SU-DHL-6 (cell line): ENCODE measurements at regions not wholly inside any gene's neighbourhood (a gene's known extent, or its start where the extent isn't known, plus 50 kb on each side); places are given as distances from the start of the nearest gene placed in this dataset.
"Not testable (repeated sequence)": the region's sequence is repeated elsewhere in the genome, so short reads cannot be mapped to it uniquely, and the experiment has no call there.

Experiments used
- H2AFZ ChIP-seq: fragments of 200-600 bp; sonication (generic); 2 replicates; pipeline ENCODE4 v1.6.1; 2014; ENCODE audit warnings: low read depth, mild to moderate bottlenecking, moderate library complexity, mixed read lengths, antibody characterized with exemption, low read length; ENCODE audit not compliant: severe bottlenecking
- H3F3A ChIP-seq: fragments of 200-600 bp; shearing (Covaris generic); 2 replicates; pipeline ENCODE4 v1.6.0; 2016; ENCODE audit warnings: antibody characterized with exemption, mild to moderate bottlenecking; ENCODE audit not compliant: insufficient read depth
- H3K27ac ChIP-seq: fragments of 200-600 bp; sonication (generic); 2 replicates; pipeline ENCODE4 v1.5.1; 2016; ENCODE audit warnings: low read depth, mild to moderate bottlenecking, low read length, moderate library complexity, mixed read lengths
- H3K27me3 ChIP-seq: fragments of 200-600 bp; sonication (generic), shearing (Covaris generic); 2 replicates; pipeline ENCODE4 v1.6.0; 2014; ENCODE audit warnings: mild to moderate bottlenecking, low read length
- H3K36me3 ChIP-seq: fragments of 200-600 bp; sonication (generic); 2 replicates; pipeline ENCODE4 v1.6.1; 2014; ENCODE audit warnings: mild to moderate bottlenecking, low read length, mixed read lengths
- H3K4me2 ChIP-seq: fragments of 300-600, 200-600 bp; shearing (Covaris generic), sonication (generic); 2 replicates; pipeline ENCODE4 v1.6.0; 2014; ENCODE audit warnings: low read length, low read depth, mild to moderate bottlenecking; ENCODE audit not compliant: poor library complexity, severe bottlenecking
- H3K4me3 ChIP-seq: fragments of 200-600 bp; sonication (generic); 2 replicates; pipeline ENCODE4 v1.5.1; 2014; ENCODE audit warnings: antibody characterized with exemption, low read length, mild to moderate bottlenecking, mixed read lengths; ENCODE audit not compliant: insufficient read depth, poor library complexity, severe bottlenecking
- H3K79me2 ChIP-seq: fragments of 200-600 bp; sonication (generic); 2 replicates; pipeline ENCODE4 v1.6.1; 2014; ENCODE audit warnings: mild to moderate bottlenecking, low read length, moderate library complexity; ENCODE audit not compliant: insufficient read depth
- H3K9ac ChIP-seq: fragments of 200-600 bp; sonication (generic); 2 replicates; pipeline ENCODE4 v1.7.0; 2014; ENCODE audit warnings: mild to moderate bottlenecking, low read length
- H3K9me2 ChIP-seq: fragments of 200-600 bp; sonication (generic); replicated peaks from 2 replicates; pipeline ENCODE4 v1.6.1; 2014; ENCODE audit warnings: low read length; ENCODE audit not compliant: insufficient read depth
- H3K9me3 ChIP-seq: fragments of 200-600 bp; sonication (generic); 2 replicates; pipeline ENCODE4 v1.6.1; 2014; ENCODE audit warnings: low read length, mixed read lengths; ENCODE audit not compliant: insufficient read depth
- H4K20me1 ChIP-seq: fragments of 200-600 bp; sonication (generic); 2 replicates; pipeline ENCODE4 v1.6.1; 2014; ENCODE audit warnings: low read depth, mild to moderate bottlenecking, antibody characterized with exemption, low read length, moderate library complexity, mixed read lengths

DNA sequence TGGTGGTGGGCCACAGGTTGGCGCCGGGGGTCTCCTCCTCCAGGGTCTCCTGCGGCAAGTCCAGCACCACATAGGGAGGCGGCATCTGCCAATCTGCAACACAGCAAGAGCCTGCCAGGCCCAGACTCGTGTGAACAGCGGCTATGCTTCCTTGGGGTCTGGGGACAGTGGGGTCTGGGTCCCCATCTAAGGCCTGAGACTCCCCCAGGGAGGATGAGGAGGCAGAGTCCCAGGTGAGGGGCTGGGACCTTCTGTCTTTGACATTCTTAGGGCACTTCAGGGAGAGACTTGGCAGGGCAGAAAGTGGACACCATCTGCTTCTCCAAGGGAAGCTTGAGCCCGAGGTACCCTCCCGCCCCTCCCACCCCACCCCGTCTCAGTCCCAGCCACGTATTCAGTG, 178.1 kb downstream of the TMEM121 start:
- H3F3A ChIP-seq: peaks cover 13% of the 10 kb centered on the region
- not testable (repeated sequence) for H3K9me3 ChIP-seq

GRCh38 chr14:105705512-105705861, 179.1 kb downstream of the TMEM121 start:
- H3K4me2 ChIP-seq: peak overlapping the region; percentile 47
- not testable (repeated sequence) for H3K79me2 ChIP-seq, H3K36me3 ChIP-seq, H3K9me2 ChIP-seq, H3K9me3 ChIP-seq, H4K20me1 ChIP-seq, H3K27me3 ChIP-seq, H2AFZ ChIP-seq, H3K4me3 ChIP-seq
- H3K27ac ChIP-seq: peak overlapping the region; percentile 96
- peaks cover 12% of the 10 kb centered on the region for H3F3A ChIP-seq
- H3K9ac ChIP-seq: peak overlapping the region; percentile 76

More for the DNA sequence above, 178.1 kb downstream of the TMEM121 start:
- H3K27me3 ChIP-seq, H2AFZ ChIP-seq, H3K79me2 ChIP-seq, H3K36me3 ChIP-seq, H4K20me1 ChIP-seq, H3K9ac ChIP-seq, H3K4me2 ChIP-seq, H3K4me3 ChIP-seq, H3K9me2 ChIP-seq: not testable (repeated sequence)
- peak overlapping the region; percentile 100; the same call in 1 of the 2 replicates for H3K27ac ChIP-seq

GRCh38 chr14:105705862-105706700, 179.7 kb downstream of the TMEM121 start:
- not testable (repeated sequence) for H3F3A ChIP-seq, H3K9me3 ChIP-seq, H2AFZ ChIP-seq, H3K9me2 ChIP-seq, H3K79me2 ChIP-seq, H3K36me3 ChIP-seq, H4K20me1 ChIP-seq, H3K27me3 ChIP-seq, H3K4me3 ChIP-seq
- Histone ChIP-seq H3K4me2 (peak overlapping the region; percentile 47), H3K9ac (peak overlapping the region; percentile 76), H3K27ac (peak overlapping the region; percentile 96)

DNA sequence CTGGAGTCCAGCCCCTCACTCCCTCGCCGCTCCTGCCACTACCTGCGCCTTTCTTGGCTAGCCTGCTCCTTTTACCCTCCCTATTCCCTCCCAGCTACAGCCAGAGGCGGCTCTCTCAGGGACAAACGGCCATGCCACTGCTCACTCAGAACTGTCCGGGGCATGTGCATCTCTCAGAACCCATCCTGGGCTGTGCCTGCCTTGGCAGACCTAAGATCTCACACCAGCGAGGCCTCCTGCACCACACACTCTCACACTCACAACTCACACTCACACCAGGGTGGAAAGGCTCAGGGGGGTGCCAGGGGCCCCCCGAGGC, 180.3 kb downstream of the TMEM121 start:
- H3K36me3 ChIP-seq, H3K4me3 ChIP-seq, H3F3A ChIP-seq, H4K20me1 ChIP-seq, H3K9me2 ChIP-seq, H3K27me3 ChIP-seq, H3K4me2 ChIP-seq, H3K9me3 ChIP-seq, H2AFZ ChIP-seq, H3K79me2 ChIP-seq: not testable (repeated sequence)
- Histone ChIP-seq H3K9ac (peak overlapping the region; percentile 76), H3K27ac (peak overlapping the region; percentile 96)

DNA sequence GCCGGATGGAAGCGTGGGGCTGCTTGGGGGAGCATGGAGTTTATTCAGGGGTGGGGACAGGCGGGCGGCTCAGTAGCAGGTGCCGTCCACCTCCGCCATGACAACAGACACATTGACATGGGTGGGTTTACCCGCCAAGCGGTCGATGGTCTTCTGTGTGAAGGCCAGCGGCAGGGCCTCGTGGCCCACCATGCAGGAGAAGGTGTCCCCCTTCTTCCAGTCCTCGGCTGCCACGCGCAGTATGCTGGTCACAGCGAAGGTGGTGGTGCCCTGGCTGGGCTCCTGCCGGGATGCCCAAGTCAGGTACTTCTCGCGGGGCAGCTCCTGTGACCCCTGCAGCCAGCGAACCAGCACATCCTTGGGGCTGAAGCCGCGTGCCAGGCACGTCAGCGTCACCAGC, 180.7 kb downstream of the TMEM121 start:
- H3F3A ChIP-seq, H3K9me3 ChIP-seq: not testable (repeated sequence)

DNA sequence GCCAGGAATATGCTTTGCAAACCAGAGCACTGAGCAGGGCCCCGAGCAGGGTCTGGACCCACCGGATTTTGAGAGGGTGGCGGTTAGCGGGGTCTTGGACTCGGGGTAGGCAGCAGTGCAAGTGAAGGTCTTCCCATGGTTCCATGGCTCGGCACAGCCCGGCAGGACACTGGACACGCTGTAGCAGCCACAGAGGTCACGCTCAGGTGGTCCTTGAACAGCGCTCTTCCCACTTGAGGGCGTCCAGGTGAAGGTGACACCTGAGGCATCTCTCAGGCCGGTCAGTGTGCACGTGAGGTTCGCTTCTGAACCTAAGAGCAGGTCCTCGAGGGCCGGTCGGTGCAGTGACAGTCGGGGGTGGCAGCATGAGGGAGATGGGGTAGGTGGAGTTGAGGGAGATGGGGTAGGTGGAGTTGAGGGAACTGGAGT, 181.4 kb downstream of the TMEM121 start:
- H3F3A ChIP-seq, H3K27ac ChIP-seq, H3K9me3 ChIP-seq, H2AFZ ChIP-seq, H3K4me2 ChIP-seq, H4K20me1 ChIP-seq, H3K27me3 ChIP-seq, H3K9ac ChIP-seq, H3K36me3 ChIP-seq, H3K79me2 ChIP-seq, H3K9me2 ChIP-seq, H3K4me3 ChIP-seq: not testable (repeated sequence)

More for the DNA sequence above, 180.7 kb downstream of the TMEM121 start:
- H2AFZ ChIP-seq, H4K20me1 ChIP-seq, H3K27me3 ChIP-seq, H3K79me2 ChIP-seq, H3K4me3 ChIP-seq, H3K9me2 ChIP-seq, H3K36me3 ChIP-seq, H3K4me2 ChIP-seq: not testable (repeated sequence)
- Histone ChIP-seq H3K27ac (peak overlapping the region; percentile 96), H3K9ac (peak overlapping the region; percentile 76)

DNA sequence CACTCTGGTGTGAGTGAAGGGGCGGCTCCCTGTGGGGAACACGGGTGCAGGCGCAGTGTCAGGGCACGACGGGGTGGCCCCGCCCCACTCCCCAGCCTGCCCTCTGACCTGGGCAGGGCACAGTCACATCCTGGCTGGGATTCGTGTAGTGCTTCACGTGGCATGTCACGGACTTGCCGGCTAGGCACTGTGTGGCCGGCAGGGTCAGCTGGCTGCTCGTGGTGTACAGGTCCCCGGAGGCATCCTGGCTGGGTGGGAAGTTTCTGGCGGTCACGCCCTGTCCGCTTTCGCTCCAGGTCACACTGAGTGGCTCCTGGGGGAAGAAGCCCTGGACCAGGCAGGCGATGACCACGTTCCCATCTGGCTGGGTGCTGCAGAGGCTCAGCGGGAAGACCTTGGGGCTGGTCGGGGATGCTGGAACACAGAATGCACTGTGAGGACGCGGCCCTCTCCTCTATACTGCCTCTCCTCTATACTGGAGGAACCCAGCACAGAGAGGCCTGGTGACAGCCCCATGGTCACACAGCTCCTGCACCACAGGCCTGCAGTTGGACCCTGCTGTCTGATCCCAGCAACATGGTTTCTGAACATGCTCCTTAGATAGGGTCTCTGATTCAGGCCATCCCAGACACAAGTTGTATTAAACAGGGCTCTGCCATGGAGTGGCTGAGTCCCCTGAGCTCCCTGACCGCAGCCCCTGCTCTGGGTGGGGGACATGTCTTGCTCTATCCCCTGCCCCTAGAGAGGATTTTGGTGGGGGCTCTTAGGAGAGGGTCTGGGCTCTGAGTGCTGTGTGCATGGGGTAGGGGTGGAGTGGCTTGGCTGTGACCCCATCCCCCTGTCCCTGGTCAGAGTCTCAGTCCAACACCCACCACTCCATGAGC, 182.1 kb downstream of the TMEM121 start:
- not testable (repeated sequence) for H3K36me3 ChIP-seq, H2AFZ ChIP-seq, H3K9me3 ChIP-seq, H3K4me3 ChIP-seq, H3K9me2 ChIP-seq, H3F3A ChIP-seq, H3K27me3 ChIP-seq, H4K20me1 ChIP-seq, H3K79me2 ChIP-seq
- Histone ChIP-seq H3K9ac (peak overlapping the region; percentile 61), H3K27ac (peak overlapping the region; percentile 87), H3K4me2 (peak overlapping the region; percentile 39)
